SK-N-SH (cell line): ENCODE measurements at regions not wholly inside any gene's neighbourhood (a gene's known extent, or its start where the extent isn't known, plus 50 kb on each side); places are given as distances from the start of the nearest gene placed in this dataset.

ENCODE experiments used
- CTCF ChIA-PET: fragments of 300-600, 350-600 bp; formaldehyde crosslinking; extraction: SDS; loops from one replicate; lab custom pipeline; 2021; lab: Yijun Ruan, JAX
- POLR2A ChIA-PET: fragments of 350-600 bp; sonication (Branson Sonifier 250); formaldehyde crosslinking; extraction: SDS; loops from one replicate; lab custom pipeline; 2020; ENCODE audit warnings: antibody characterized with exemption, inconsistent platforms; lab: Yijun Ruan, JAX
- DNase-seq: peaks from one replicate; pipeline ENCODE4 v3.0.0; 2012
- H2AFZ ChIP-seq: fragments of 200-600 bp; sonication (generic); 2 replicates; pipeline ENCODE4 v1.8.1; 2016; ENCODE audit warnings: antibody characterized with exemption, mild to moderate bottlenecking, low read depth
- H3F3A ChIP-seq: fragments of 200-600 bp; sonication (generic); replicated peaks from 2 replicates; pipeline ENCODE3; 2016; ENCODE audit warnings: antibody characterized with exemption, mild to moderate bottlenecking; ENCODE audit not compliant: insufficient read depth
- H3K27ac ChIP-seq, 2 experiments: fragments of 200-500 bp in 1 of 2; fragments of 200-600 bp in 1 of 2; sonication (Bioruptor generic) in 1 of 2; sonication (generic), shearing (Covaris generic) in 1 of 2; 2 replicates each; pipeline versions ENCODE4 v1.5.1 to v1.6.1; 2014 to 2016; ENCODE audit warnings: low read depth in 2 of 2, inconsistent platforms in 1 of 2, low read length in 1 of 2, mild to moderate bottlenecking in 1 of 2, mixed read lengths in 1 of 2
- H3K27me3 ChIP-seq: fragments of 200-600 bp; sonication (generic), shearing (Covaris generic); 2 replicates; pipeline ENCODE4 v1.6.1; 2016; ENCODE audit warnings: mixed run types; ENCODE audit not compliant: insufficient read depth
- H3K36me3 ChIP-seq, 2 experiments: fragments of 200-500 bp in 1 of 2; fragments of 200-600 bp in 1 of 2; sonication (Bioruptor generic) in 1 of 2; sonication (generic) in 1 of 2; replicated peaks in 1 of 2; 2 replicates each; pipeline versions ENCODE3 to v1.5.1; 2014 to 2016; ENCODE audit warnings: low read length in 1 of 2, mild to moderate bottlenecking in 1 of 2; ENCODE audit not compliant: insufficient read depth in 2 of 2, control insufficient read depth in 1 of 2
- H3K4me1 ChIP-seq, 2 experiments: fragments of 200-500 bp in 1 of 2; fragments of 200-600 bp in 1 of 2; sonication (Bioruptor generic) in 1 of 2; sonication (generic), shearing (Covaris generic) in 1 of 2; 2 replicates each; pipeline versions ENCODE4 v1.5.1 to v1.6.1; 2014 to 2016; ENCODE audit warnings: low read depth in 1 of 2, low read length in 1 of 2, mixed run types in 1 of 2; ENCODE audit not compliant: insufficient read depth in 2 of 2, control insufficient read depth in 1 of 2
- H3K4me2 ChIP-seq: fragments of 200-600 bp; sonication (generic), shearing (Covaris generic); 2 replicates; pipeline ENCODE4 v1.6.1; 2017; ENCODE audit warnings: mixed run types
- H3K4me3 ChIP-seq, 2 experiments: fragments of 200-500 bp in 1 of 2; fragments of 200-600 bp in 1 of 2; sonication (Bioruptor generic) in 1 of 2; sonication (generic), shearing (Covaris generic) in 1 of 2; 2 replicates each; pipeline versions ENCODE4 v1.5.1 to v1.8.1; 2014 to 2016; ENCODE audit warnings: low read depth in 2 of 2, inconsistent platforms in 1 of 2, low read length in 1 of 2, mild to moderate bottlenecking in 1 of 2, mixed read lengths in 1 of 2, moderate library complexity in 1 of 2
- H3K79me2 ChIP-seq: fragments of 200-600 bp; sonication (generic); 2 replicates; pipeline ENCODE4 v1.8.1; 2017; ENCODE audit warnings: mild to moderate bottlenecking; ENCODE audit not compliant: insufficient read depth
- H3K9ac ChIP-seq: fragments of 200-600 bp; sonication (generic); 2 replicates; pipeline ENCODE4 v1.6.1; 2017; ENCODE audit warnings: mixed run types
- H3K9me2 ChIP-seq: fragments of 200-600 bp; sonication (generic); 2 replicates; pipeline ENCODE4 v1.6.1; 2017; ENCODE audit warnings: mixed run types
- H3K9me3 ChIP-seq: fragments of 200-600 bp; sonication (generic); 2 replicates; pipeline ENCODE4 v1.6.1; 2017; ENCODE audit warnings: mixed run types, mild to moderate bottlenecking, moderate library complexity
- H4K20me1 ChIP-seq: fragments of 200-600 bp; sonication (generic); 2 replicates; pipeline ENCODE4 v1.6.1; 2017; ENCODE audit warnings: mild to moderate bottlenecking, mixed run types; ENCODE audit not compliant: insufficient read depth
- FOSL2 ChIP-seq: IDR thresholded peaks from 2 replicates; pipeline ENCODE4 v1.4.0; 2012; ENCODE audit warnings: low read depth, mild to moderate bottlenecking, moderate library complexity, borderline replicate concordance
- FOXM1 ChIP-seq: IDR thresholded peaks from 2 replicates; pipeline ENCODE4 v1.4.0; 2012; ENCODE audit warnings: low read depth, mild to moderate bottlenecking
- GATA2 ChIP-seq: sonication (generic); formaldehyde crosslinking; IDR thresholded peaks from 2 replicates; pipeline ENCODE4 v1.5.0; 2020; ENCODE audit warnings: mild to moderate bottlenecking, missing genetic modification reagents
- JUND ChIP-seq: IDR thresholded peaks from 2 replicates; pipeline ENCODE4 v1.4.0; 2012
- MXI1 ChIP-seq: IDR thresholded peaks from 2 replicates; pipeline ENCODE4 v1.6.1; 2012; ENCODE audit warnings: mild to moderate bottlenecking, low read depth, low read length, improper control_type of control experiment
- NFIC ChIP-seq: IDR thresholded peaks from 2 replicates; pipeline ENCODE4 v1.4.0; 2012; ENCODE audit warnings: borderline replicate concordance
- PBX3 ChIP-seq: IDR thresholded peaks from 2 replicates; pipeline ENCODE4; 2012
- RAD21 ChIP-seq: IDR thresholded peaks from 2 replicates; pipeline ENCODE4 v1.6.1; 2012; ENCODE audit warnings: mild to moderate bottlenecking, low read length
- RCOR1 ChIP-seq: fragments of 150-350 bp; IDR thresholded peaks from 2 replicates; pipeline ENCODE4 v1.6.1; 2017; ENCODE audit warnings: antibody characterized with exemption, low read length
- RFX5 ChIP-seq: IDR thresholded peaks from 2 replicates; pipeline ENCODE4 v1.6.1; 2012; ENCODE audit warnings: mild to moderate bottlenecking, improper control_type of control experiment, low read length
- WGBS: methylation state at CpG from one replicate; pipeline ENCODE4 v1.1.6; 2017; ENCODE audit warnings: low lambda C conversion rate; 5-methylcytosine and 5-hydroxymethylcytosine counted together
- TF ChIP-seq, protein P1 (sequence below): fragments of 200-600 bp; sonication (generic); IDR thresholded peaks from 2 replicates; pipeline ENCODE4 v1.6.1; 2017; ENCODE audit warnings: antibody characterized with exemption, mild to moderate bottlenecking, moderate library complexity
- TF ChIP-seq, protein P2 (sequence below): IDR thresholded peaks from 2 replicates; pipeline ENCODE4 v1.4.0; 2012; ENCODE audit warnings: low read depth

GRCh38 chr2:150997702-150998440 lies 263.8 kb downstream of the RBM43 start (continued):
- TF ChIP-seq GATA2 (CRISPR knock-in tag) (peak; percentile 89), PBX3 (peak; percentile 83), RFX5 (no peak), RAD21 (peak; percentile 36), NFIC (peak; percentile 9; the same call in 1 of the 2 replicates), FOSL2 (no peak), FOXM1 (0 out of 2 replicates have a peak, but pooled peaks have one; percentile 49)
- TF ChIP-seq, protein P1, sequence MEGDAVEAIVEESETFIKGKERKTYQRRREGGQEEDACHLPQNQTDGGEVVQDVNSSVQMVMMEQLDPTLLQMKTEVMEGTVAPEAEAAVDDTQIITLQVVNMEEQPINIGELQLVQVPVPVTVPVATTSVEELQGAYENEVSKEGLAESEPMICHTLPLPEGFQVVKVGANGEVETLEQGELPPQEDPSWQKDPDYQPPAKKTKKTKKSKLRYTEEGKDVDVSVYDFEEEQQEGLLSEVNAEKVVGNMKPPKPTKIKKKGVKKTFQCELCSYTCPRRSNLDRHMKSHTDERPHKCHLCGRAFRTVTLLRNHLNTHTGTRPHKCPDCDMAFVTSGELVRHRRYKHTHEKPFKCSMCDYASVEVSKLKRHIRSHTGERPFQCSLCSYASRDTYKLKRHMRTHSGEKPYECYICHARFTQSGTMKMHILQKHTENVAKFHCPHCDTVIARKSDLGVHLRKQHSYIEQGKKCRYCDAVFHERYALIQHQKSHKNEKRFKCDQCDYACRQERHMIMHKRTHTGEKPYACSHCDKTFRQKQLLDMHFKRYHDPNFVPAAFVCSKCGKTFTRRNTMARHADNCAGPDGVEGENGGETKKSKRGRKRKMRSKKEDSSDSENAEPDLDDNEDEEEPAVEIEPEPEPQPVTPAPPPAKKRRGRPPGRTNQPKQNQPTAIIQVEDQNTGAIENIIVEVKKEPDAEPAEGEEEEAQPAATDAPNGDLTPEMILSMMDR, result no peak
- TF ChIP-seq, protein P2, sequence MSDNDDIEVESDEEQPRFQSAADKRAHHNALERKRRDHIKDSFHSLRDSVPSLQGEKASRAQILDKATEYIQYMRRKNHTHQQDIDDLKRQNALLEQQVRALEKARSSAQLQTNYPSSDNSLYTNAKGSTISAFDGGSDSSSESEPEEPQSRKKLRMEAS, result no peak
- TF ChIP-seq, all 33 proteins: peak for 16

- ChIA-PET CTCF (interaction anchor here (1.0 to 3.2 kb wide), 6 partner anchors 8 to 1404 kb away, joined by 3 to 22 read pairs (median 5); no protein-coding TSS in a partner anchor), POLR2A (interaction anchor here (0.5 to 2.1 kb wide), 4 partner anchors 15 to 1600 kb away, joined by 3 to 8 read pairs (median 3); no protein-coding TSS in a partner anchor)
- H3K4me2 ChIP-seq, result no peak overlapping the region
- no peaks in the 10 kb centered on the region for H3F3A ChIP-seq
- no peaks in the 10 kb centered on the region for H4K20me1 ChIP-seq
- H2AFZ ChIP-seq, result no peak overlapping the region
- H3K27ac ChIP-seq, result peak overlapping the region; percentile 40 to 100; a peak in 3 of 4 replicates
- TF ChIP-seq RAD21 (peak; percentile 37; the same call in 1 of the 2 replicates), MXI1 (peak; percentile 30; the same call in 1 of the 2 replicates), RCOR1 (peak; percentile 54; the same call in 1 of the 2 replicates), RFX5 (peak; percentile 8; the same call in 1 of the 2 replicates), JUND (no peak)
- TF ChIP-seq, protein P1, result no peak
- no peaks in the 10 kb centered on the region for H3K79me2 ChIP-seq
- H3K27me3 ChIP-seq, result no peaks in the 10 kb centered on the region
- peak; percentile 34 for DNase-seq
- no peaks in the 10 kb centered on the region for H3K9me3 ChIP-seq
- WGBS, result 67% methylated on average over 4 of the region's 4 CpGs
- H3K36me3 ChIP-seq, result no peaks in the 10 kb centered on the region
- H3K4me1 ChIP-seq, result peaks cover 0 to 24% of the 10 kb centered on the region in 2 experiments; a peak in 2 of 4 replicates
- H3K9me2 ChIP-seq, result no peaks in the 10 kb centered on the region; the same call in 1 of the 2 replicates
- no peak overlapping the region for H3K9ac ChIP-seq
- H3K4me3 ChIP-seq, result no peak overlapping the region
Observed at GRCh38 chr2:150997066-150997465, 264.6 kb downstream of the RBM43 start.
